ENCODE measurements at regions not wholly inside any gene's neighbourhood (a gene's known extent, or its start where the extent isn't known, plus 50 kb on each side); places are given as distances from the start of the nearest gene placed in this dataset.
"Not testable (repeated sequence)": the region's sequence is repeated elsewhere in the genome, so short reads cannot be mapped to it uniquely, and the experiment has no call there.

- intact Hi-C loops (cut with micrococcal nuclease) = no loop called here
Measured at GRCh38 chr2:81483254-81483653, 1178.7 kb upstream of the LRRTM1 start.

GRCh38 chr2:81481994-81482368 lies 1177.4 kb upstream of the LRRTM1 start:
- intact Hi-C loops (cut with micrococcal nuclease) = no loop called here

DNA sequence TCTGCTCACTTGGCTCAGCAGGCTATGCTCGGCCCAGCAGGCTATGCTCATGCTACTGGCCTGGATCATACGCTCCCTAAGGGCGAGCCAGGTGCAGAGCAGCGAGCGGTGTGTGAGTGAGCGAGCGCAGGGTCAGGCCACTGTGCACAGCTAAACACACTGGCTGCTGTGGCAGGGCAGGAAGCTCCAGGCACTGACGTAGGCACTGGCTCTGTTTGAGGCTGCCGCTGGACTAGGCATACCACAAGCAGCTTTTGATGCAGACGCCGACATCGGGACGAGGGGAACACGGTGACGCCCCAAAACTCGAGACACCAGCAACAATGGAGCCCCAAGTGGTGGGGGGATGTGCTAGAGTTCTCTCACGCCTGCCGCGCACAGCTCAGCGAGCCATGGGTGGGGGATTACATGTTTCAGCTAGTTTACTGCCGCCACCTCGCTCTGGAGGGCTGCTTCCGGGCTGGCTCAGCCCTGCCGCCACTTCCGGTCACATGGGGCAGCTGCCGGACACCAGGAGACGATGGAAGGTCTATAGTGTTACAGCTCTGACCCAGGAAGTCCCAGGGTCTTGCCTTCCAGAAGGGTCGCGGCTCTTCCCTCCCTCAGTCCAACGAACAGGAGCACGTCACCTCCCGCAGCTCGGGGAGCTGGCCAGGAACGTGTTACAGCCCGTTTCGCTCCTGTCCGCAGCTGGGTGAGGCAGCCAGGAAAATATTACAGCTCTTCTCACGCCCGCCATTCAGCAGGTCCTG lies 1176.9 kb upstream of the LRRTM1 start:
- intact Hi-C loops (cut with micrococcal nuclease) = no loop called here

DNA sequence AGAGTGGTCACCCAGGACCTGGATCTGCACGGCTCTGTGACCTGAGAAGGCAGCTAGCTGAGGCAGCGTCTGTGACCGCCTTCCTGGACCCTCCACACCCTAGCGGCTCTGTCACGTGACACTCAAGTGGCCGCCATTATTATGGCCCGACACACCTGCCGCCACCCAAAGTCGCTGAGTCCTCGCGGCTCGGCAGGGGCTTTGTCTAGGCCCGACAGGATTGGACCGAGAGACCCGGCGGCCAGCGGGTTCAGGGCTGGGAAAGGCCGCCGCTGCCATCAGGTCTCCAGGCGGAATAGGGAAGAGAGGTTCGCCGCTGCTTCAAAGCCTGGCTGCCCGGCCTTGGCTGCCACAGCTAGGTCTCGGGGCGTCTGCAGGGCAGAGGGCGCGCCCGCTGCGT lies 1162.5 kb upstream of the LRRTM1 start:
- intact Hi-C loops (cut with micrococcal nuclease) = no loop called here

- intact Hi-C loops (cut with micrococcal nuclease) = no loop called here
Measured at GRCh38 chr2:81462420-81462819, 1157.9 kb upstream of the LRRTM1 start.

- intact Hi-C loops (cut with micrococcal nuclease) = no loop called here
Measured at GRCh38 chr2:81445176-81445575, 1140.6 kb upstream of the LRRTM1 start.

- intact Hi-C loops (cut with micrococcal nuclease) = no loop called here
Measured at GRCh38 chr2:81437456-81438000, 1133.0 kb upstream of the LRRTM1 start.

DNA sequence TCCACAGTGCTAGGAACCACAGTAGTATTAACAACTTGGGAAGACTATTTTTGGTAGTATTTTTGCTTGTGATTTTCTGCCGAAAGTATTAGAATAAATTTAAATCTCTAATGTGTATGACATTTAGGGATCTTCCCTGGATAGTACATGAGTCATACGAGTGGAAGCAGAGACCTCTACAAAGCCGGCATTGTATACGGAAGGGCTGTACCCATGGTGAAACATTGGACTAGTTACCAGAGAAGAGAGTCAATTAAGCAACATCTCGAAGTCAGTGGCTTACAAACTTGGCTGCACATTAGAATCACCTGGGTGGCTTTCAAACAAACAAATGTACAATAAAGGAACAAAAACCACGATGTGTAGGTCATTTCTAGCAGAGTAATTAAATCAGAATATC lies 1131.7 kb upstream of the LRRTM1 start:
- intact Hi-C loops (cut with micrococcal nuclease) = no loop called here

DNA sequence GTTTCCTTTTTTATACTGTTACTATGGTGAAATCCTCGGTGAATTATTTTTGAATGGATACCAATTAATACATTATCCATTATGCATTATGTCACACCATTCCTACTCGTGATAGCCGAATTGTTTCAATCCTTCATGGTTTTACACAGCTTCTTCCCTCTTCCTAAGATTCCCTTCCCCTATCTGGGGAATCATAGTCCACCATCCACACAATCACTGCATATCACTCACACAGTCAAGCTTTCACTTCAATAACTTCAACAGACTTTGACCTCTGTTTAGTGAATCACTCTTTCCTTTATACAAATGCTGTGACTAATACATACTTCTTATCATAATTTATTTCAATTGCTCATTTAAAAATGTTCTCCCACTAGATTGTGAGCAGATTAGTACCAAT lies 1108.1 kb upstream of the LRRTM1 start:
- intact Hi-C loops (cut with micrococcal nuclease) = no loop called here

DNA sequence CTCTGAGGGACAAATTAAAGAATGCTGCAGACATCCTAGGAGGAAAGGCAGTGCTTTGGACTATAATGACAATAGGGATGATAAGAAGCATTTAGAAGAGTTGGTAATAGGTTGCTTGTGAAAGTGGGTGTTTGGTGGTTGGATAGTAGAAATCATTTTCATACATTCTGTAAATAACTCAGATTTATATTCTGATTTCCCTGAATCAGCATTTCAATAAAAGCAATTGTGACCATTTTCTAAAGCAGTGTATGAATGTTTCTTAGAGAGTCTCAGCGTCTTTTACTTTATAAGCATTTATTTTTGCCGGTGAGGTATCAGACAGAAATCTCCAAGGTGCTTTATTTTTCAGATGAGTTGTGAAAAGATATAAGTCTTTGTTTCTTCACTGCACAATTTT lies 1099.0 kb upstream of the LRRTM1 start:
- intact Hi-C loops (cut with micrococcal nuclease) = no loop called here

GRCh38 chr2:81396417-81397019 lies 1092.0 kb upstream of the LRRTM1 start:
- intact Hi-C loops (cut with micrococcal nuclease) = no loop called here

GRCh38 chr2:81395746-81396145 lies 1091.2 kb upstream of the LRRTM1 start:
- intact Hi-C loops (cut with micrococcal nuclease) = no loop called here

DNA sequence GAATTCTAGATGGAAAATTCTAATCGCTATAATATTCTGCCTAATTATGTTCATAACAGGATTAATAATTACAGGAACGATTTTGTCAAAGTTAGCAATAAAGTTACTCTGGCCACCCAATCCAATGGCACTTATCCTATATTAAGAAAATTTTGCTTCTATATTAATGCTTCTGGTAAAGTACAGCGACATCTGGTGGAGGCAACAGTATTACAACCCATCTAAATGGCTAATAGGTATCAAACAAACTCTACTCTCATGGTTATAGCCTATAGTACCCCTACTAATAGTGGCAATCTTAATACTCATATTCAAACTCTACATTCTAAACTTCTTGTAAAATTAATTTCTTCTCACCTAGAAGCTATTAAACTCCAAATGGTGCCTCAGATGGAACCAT lies 1084.7 kb upstream of the LRRTM1 start:
- intact Hi-C loops (cut with micrococcal nuclease) = no loop called here

- intact Hi-C loops (cut with micrococcal nuclease) = no loop called here
Measured at GRCh38 chr2:81363800-81364199, 1059.2 kb upstream of the LRRTM1 start.

- intact Hi-C loops (cut with micrococcal nuclease) = not testable (repeated sequence)
Measured at GRCh38 chr2:81362468-81362867, 1057.9 kb upstream of the LRRTM1 start.

- intact Hi-C loops (cut with micrococcal nuclease) = no loop called here
Measured at GRCh38 chr2:81355436-81355835, 1050.9 kb upstream of the LRRTM1 start.

GRCh38 chr2:81334046-81334445 lies 1029.5 kb upstream of the LRRTM1 start:
- intact Hi-C loops (cut with micrococcal nuclease) = no loop called here

GRCh38 chr2:81328968-81329367 lies 1024.4 kb upstream of the LRRTM1 start:
- intact Hi-C loops (cut with micrococcal nuclease) = no loop called here

GRCh38 chr2:81327911-81328310 lies 1023.4 kb upstream of the LRRTM1 start:
- intact Hi-C loops (cut with micrococcal nuclease) = no loop called here

DNA sequence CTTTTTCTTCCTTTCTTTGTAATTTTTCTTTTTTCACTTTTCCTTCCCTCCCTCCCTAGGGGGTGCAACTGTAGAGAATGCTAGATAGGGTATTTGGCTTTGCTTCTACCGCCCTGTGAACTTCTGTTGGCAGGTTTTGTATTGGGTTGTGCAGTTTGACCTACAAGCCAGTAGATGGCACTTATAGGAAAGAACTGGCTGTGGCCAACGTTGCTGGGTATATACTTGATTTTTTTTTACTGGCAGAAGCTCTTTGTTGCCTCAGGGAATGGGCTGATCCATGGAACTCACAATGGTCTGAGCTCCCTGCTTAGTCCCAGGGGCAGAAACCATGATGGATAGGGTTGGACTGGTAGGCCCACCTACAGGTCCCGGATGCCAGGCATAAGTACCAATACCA lies 1019.5 kb upstream of the LRRTM1 start:
- intact Hi-C loops (cut with micrococcal nuclease) = no loop called here

GRCh38 chr2:81304154-81304830 lies 999.7 kb upstream of the LRRTM1 start:
- intact Hi-C loops (cut with micrococcal nuclease) = no loop called here

- intact Hi-C loops (cut with micrococcal nuclease) = no loop called here
Measured at GRCh38 chr2:81303321-81303720, 998.8 kb upstream of the LRRTM1 start.
